NCI-H748 (cell line): ENCODE measurements at regions not wholly inside any gene's neighbourhood (a gene's known extent, or its start where the extent isn't known, plus 50 kb on each side); places are given as distances from the start of the nearest gene placed in this dataset.

ENCODE experiments used
- DNase-seq: peaks from one replicate; lab custom pipeline; 2025; ENCODE audit not compliant: unreplicated experiment; lab: John Stamatoyannopoulos, UW

GRCh38 chr1:55402142-55402541 is 187.0 kb upstream of the USP24 start:
- DNase-seq, result no peak

DNA sequence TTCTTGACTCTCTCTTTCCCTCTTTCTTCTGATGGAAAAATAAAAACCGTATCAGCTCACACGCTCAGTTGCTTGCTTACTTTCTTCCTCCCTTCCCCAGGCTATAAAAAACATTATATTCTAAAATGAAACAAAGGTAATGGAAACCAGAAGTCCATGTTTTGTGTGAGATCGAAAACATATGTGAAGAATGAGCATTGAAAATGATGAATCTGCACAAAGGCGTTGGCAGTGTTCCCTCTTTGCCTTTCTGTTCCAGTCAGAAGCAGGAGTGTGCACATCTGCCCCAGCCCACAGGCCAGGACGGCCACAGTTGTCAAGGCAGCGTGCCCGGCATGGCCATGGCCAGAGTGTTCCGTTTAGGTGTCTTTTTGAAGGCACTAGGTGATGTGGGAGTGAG is 185.3 kb upstream of the USP24 start:
- DNase-seq, result no peak

DNA sequence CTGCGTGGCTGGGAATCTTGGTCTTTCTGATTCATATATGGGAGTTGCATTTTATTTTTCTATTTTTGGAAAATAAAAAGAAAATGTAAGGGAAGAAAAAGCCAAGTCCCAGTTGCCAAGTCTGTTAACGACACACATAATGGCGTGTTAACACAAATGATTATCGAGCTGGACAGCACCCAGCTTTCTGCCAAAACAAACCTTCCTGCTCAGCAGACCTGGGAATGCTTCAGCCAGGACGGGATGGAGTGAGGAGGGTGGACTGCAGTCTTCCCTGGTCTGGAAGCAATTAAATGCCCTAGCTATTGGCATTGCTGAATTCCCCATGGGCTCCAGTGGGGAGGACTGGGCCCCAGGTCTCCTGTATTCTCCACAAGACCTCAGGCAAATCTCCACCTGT is 184.2 kb upstream of the USP24 start:
- no peak for DNase-seq

GRCh38 chr1:55396381-55396891 is 181.3 kb upstream of the USP24 start:
- DNase-seq, result no peak

DNA sequence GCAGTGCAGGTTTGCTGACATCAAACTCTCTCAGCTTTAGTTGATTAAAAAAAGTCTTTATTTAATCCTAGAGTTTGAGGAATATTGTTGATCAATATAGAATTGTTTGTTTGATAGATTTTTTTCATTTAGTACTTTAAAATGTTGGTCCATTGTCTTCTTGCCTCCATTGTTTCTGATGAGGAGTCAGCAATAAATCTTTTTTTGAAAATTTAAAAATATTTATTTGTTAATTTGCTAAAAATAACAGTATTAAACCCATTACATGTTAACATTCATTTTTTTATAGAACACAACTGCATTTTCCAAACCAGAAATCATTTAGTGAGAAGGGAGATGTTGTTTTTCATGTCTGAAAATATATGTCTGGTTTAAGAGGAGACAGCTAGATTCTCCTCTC is 173.8 kb upstream of the USP24 start:
- no peak for DNase-seq

DNA sequence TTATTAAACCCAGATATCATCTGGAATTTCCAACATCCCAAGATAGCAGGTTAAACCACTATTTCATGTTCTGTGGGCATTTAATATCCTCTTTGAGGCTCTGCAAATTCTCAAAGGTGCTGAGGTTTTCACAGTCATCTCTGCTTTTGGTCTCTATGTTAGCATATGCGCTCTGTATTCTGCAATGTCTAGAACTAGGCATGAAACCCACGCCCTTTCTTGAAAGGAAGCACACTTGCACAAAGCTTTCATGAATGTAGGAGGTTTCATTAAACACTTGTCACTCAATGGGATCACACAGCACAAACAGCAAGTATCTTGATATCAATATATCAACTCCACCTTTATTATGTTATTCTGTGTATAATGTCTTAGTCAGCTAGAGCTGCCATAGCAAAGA is 172.0 kb upstream of the USP24 start:
- DNase-seq, result no peak

DNA sequence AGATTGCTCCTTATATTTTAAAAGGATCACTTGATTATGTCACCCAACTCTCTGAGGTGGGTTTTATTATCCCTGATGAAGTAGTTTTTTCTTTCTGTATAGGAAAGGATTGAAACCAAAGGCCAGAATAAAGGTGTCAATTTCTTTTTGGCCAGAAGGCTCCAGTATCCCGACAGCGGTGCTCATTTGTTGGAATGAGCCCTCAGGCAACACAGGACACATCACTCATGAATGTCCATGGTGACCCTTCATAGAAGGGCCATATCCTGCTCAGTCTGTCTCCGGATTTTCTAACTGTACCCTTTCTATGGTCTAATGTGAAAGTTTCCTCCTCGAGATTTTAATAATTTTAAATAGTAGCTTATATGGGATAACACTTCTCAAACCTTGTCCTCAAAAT is 171.3 kb upstream of the USP24 start:
- no peak for DNase-seq

- DNase-seq, result no peak
Measured at GRCh38 chr1:55385402-55386018, 170.3 kb upstream of the USP24 start.

GRCh38 chr1:55384637-55385036 is 169.5 kb upstream of the USP24 start:
- DNase-seq, result no peak

GRCh38 chr1:55382806-55383305 is 167.7 kb upstream of the USP24 start:
- peak; percentile 48 for DNase-seq

DNA sequence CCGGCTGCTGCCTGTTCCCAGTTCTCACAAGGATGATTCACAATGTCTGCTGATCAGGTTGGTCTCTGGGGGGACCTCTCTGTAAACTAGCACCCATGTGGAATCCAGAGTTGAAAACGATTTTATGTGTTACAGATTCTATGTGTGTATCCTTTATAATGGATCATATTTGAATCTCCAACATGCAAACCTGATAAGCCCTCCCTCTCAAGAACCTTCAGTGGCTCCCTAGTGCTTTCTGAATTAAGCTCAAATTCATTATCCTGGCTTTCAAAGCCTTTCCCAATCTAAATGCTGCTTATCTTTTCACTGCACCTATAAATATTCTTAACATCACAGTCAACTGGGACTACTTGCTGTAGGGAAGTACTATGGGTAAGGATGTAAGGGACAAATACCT is 166.8 kb upstream of the USP24 start:
- DNase-seq, result no peak

DNA sequence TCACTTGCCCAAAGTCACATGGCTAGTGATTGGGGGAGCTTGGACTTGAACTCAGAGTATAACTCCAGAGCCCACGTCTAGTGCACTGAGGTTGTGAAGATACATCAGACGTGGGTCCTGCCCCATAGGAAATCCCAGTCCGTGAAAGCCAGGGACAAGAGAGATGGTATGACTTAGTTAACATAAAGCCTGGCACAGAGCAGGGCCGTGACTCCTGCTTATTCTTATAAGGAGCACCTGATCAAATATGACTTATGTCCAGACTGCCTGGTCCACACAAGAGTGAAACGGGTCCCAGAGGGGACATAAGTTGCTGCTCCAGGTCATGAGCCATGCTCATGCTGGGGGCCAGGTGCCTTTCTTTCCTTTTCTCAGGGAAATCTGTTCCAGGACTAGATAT is 166.3 kb upstream of the USP24 start:
- DNase-seq, result no peak

DNA sequence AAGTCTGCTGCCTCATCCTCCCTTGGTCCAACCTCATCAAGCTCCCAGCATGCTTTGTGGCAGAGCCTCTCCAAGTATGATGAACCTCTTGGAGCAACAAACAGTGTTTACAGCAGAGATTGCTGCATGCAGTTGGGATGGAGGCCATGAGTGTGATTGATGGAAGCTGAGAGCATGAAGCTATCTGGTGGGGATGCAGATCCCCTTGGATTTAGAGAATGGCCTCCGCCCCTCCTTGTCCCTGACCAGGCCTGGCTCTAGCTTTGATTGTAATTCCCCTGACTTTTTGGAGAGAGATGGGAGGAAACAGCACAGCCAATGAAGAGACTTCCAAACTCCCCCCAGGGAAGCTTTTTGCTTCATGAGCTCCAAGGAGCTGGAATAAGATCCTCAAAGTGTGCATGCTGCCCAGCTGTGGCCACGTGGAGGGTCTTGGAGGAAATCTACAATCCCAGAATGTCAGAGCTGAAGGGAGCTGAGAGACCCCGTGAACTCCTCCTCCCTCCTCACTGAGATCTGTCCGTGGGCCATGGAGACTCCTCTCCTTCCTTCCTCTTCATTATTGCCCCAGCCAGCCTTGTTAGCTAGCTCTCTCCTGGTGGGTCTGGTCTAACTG is 165.3 kb upstream of the USP24 start:
- DNase-seq, result no peak

DNA sequence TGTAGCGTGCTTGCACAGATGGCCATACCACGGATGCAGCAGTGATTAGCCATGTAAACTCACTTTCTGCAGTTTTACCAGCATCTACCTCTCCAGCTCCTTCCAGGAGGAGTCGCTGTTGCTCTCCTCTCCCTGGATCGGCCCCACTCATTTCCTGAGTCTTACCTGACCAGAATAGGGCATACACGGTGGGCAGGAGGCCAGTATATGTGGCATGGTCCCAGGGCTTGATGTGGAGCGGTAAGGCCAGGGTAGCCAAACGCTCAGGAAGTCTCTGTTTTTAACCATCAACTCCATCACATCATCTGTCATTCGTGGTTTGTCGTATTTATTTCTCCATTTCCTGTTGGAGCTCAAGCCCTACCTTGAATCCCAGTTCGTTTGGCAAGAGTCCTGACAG is 163.4 kb upstream of the USP24 start:
- peak; percentile 17 for DNase-seq

DNA sequence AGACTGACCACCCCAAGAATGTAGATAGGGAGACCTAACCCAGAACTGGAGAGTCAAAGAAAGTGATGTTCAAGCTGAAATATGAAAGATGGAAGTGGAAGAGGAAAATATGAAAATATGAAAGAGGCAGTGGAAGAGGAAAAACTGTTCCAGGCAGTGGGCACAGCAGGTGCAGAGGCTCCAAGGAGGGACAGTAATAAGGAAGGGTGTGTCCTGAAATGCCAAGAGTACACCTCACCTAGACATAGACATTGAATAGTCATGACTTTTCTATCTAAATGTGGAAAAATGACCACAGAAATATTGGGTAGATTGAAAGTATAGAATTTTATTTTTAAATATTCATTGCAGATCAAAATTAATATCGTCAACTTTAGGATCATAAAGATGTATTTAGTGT is 161.7 kb upstream of the USP24 start:
- DNase-seq, result no peak

DNA sequence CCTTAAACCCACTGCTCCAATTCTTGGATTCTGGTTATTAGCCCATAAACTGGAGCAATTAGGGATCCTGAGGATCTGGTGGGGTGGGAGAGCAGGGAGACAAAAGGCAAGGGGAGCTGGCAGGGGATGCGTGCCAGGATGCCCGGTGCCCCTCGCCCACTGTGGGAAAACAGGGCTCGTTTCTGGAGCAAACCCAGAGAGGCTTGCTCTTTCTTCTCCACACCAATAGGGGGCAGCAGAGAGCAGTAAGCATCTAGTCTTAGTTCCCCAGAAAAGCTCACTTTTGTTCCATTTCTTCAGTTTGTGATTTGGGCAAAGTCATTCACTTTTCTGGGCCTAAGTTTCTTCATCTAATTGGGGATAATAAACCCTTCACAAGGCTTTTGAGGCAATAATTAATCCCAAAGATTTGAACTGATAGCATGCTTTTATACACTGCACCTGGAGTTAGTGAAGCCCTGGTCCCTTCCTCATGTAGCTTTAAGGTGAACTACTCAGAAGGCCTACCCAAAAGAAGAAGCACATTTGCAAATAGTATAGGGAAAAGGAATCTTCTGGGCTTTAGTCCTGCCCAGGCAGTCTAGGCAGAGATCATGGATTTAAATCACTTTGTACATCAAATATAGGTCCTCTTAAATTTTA is 160.6 kb upstream of the USP24 start:
- DNase-seq, result peak; percentile 46

DNA sequence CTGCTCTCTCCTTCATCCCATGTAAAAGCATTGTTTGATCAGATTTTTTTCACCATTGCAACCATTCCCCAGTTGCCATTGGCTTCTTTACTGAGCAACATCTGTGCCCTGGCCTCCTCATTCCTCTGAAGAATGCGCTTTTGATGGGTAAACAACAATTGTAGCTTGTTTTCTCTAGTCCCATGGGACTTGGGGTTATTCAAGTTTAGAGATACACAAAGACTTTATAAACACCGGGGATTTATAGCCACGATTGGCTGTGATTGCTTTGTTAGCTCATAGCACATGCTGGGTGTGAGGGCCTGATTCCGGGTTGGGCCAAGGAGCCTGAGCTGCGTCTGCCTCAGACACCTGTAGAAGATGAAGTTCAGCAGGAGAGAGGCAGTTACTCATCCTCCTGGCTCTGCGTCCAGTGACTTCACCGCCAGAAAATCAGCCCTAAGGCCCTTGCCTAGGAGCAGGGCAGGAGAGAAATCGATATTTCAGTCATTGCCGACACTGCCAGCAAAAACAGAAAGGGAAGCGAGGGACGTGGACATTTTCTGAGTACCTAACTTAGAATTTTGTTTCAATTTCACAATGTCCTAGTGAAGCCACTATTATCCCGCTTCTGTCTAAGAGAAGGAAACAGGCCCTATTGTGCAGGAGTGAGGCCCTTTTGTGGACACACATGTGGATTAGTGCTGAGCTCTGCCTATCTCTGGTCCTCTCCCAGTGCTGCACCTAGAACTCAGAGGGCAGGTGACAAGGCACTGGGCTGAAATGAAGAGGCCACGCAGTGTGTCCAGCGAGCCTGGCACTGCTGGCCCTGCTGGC is 159.8 kb upstream of the USP24 start:
- DNase-seq, result no peak

DNA sequence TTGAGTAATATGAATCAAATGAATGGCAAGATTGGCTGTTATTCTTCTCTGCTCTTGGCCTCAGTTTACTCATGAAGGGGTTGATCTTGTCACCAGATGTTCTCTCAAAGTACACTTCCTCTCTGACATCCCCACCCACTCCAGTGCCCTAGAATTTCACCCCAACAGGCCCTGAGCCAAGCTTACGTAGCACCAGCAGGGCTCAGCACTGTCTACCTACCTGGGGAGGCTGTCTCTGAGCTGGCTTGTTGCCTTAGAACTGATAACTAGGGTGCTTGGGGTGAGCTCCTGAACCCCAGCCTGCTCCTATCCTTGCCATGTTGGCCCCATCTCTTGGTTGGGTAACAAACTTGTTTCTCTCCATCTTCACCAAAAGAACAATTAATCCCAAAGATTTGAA is 159.1 kb upstream of the USP24 start:
- no peak for DNase-seq

DNA sequence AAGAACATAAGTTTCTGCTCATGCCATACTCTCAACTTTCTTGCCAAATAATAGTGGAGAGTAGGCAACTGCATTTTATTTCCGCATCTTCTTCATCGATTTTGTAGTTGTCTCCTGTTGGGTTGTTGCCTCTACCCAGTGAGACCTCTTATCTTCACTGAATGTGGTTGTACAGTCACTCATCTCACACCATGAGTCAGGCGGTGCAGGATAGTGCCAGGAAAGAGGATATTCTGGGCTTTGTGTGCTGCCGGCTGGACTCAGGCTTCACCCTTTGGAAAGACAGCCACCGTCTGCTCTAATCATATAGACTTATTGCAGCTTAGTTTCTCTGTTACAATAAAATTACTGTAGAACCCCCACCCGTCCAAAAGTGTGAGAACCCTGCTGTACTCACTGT is 154.3 kb upstream of the USP24 start:
- no peak for DNase-seq

GRCh38 chr1:55368698-55369097 is 153.5 kb upstream of the USP24 start:
- no peak for DNase-seq

DNA sequence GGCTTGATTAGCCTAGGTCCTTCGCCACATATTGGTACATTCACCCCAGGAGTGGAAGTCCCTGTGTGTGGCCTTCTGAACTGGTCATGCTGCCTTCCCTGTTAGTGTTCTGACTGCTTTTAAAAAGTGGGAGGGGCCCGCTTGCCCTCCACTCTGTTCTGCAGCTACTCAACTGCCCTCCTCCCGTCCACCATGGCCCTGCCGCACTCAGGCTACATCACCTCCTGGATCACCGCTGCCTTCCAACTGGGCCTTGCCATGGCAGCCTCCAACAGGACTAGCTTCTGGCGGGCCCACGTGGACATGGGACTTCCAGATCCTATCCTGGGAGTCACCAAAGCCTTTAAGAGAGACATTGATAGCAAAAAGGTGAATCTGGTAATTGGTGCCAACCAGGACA is 152.1 kb upstream of the USP24 start:
- DNase-seq, result no peak

DNA sequence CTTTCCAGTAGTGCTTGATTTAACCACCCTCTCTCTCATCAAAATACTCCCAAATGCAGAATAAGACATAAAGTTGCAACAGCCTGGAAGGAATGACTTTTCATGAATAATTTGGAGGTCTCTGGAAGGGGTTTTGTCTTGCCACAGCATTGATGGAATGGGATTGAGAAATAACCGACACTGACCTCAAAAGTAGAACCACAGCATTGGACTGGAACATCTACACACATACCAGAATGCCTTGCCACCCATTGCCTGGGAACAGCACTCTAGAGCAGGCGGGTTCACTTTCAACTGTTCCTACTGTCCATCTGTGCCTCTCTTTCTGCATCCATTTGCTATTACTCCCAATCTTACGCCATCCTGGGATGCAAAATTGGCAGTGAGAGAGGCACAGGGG is 149.1 kb upstream of the USP24 start:
- no peak for DNase-seq
